Colonic mucosa (tissue), 4 donors: ENCODE measurements at regions not wholly inside any gene's neighbourhood (a gene's known extent, or its start where the extent isn't known, plus 50 kb on each side); places are given as distances from the start of the nearest gene placed in this dataset.
"Not testable (repeated sequence)": the region's sequence is repeated elsewhere in the genome, so short reads cannot be mapped to it uniquely, and the experiment has no call there.

Experiments
- DNase-seq: peaks from one replicate; pipeline ENCODE4 v3.0.0-alpha.2; 2020
- H3K27ac ChIP-seq: fragments of 200-600 bp; one replicate; pipeline ENCODE4 v1.8.0; 2021
- H3K27me3 ChIP-seq: fragments of 200-600 bp; one replicate; pipeline ENCODE4 v1.8.0; 2021
- H3K36me3 ChIP-seq: fragments of 200-600 bp; one replicate; pipeline ENCODE4 v1.8.0; 2021
- H3K4me1 ChIP-seq: fragments of 200-600 bp; one replicate; pipeline ENCODE4 v1.8.0; 2021; ENCODE audit warnings: mild to moderate bottlenecking
- H3K4me3 ChIP-seq: fragments of 200-600 bp; one replicate; pipeline ENCODE4 v1.8.0; 2021
- H3K9ac ChIP-seq, 2 donors: one replicate each; pipeline ENCODE4 v1.7.0; 2013; ENCODE audit warnings: control low read depth in 2 of 2, low read depth in 2 of 2, low read length in 2 of 2
- H3K9me3 ChIP-seq: fragments of 200-600 bp; one replicate; pipeline ENCODE4 v1.8.0; 2021
- intact Hi-C: fragments of 100-400 bp; cut with DNase I; formaldehyde crosslinking; loops from one replicate; pipeline ENCODE4 v1.14.1; 2022
- TF ChIP-seq, protein P1 (sequence below): fragments of 200-600 bp; IDR thresholded peaks from one replicate; pipeline ENCODE4 v1.8.0; 2022; ENCODE audit warnings: antibody characterized with exemption, mild to moderate bottlenecking
- donor health status: healthy.
- donor health status: DM: no; HTN: no; CAD: no.
- donor health status: DM: no; HTN: no; CAD: no.

- Histone ChIP-seq H3K27me3 (no peaks in the 10 kb centered on the region), H3K9me3 (no peaks in the 10 kb centered on the region), H3K9ac (no peak overlapping the region), H3K4me3 (no peak overlapping the region), H3K4me1 (no peaks in the 10 kb centered on the region), H3K36me3 (no peaks in the 10 kb centered on the region), H3K27ac (no peak overlapping the region)
- intact Hi-C loops = no loop called here
- TF ChIP-seq, protein P1, sequence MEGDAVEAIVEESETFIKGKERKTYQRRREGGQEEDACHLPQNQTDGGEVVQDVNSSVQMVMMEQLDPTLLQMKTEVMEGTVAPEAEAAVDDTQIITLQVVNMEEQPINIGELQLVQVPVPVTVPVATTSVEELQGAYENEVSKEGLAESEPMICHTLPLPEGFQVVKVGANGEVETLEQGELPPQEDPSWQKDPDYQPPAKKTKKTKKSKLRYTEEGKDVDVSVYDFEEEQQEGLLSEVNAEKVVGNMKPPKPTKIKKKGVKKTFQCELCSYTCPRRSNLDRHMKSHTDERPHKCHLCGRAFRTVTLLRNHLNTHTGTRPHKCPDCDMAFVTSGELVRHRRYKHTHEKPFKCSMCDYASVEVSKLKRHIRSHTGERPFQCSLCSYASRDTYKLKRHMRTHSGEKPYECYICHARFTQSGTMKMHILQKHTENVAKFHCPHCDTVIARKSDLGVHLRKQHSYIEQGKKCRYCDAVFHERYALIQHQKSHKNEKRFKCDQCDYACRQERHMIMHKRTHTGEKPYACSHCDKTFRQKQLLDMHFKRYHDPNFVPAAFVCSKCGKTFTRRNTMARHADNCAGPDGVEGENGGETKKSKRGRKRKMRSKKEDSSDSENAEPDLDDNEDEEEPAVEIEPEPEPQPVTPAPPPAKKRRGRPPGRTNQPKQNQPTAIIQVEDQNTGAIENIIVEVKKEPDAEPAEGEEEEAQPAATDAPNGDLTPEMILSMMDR = no peak
- no peak for DNase-seq
Measured at GRCh38 chr14:29982171-29982570, 54.5 kb upstream of the PRKD1 start.

- Histone ChIP-seq H3K9ac (no peak overlapping the region), H3K27ac (no peak overlapping the region), H3K27me3 (no peaks in the 10 kb centered on the region), H3K9me3 (no peaks in the 10 kb centered on the region), H3K4me1 (no peaks in the 10 kb centered on the region), H3K4me3 (no peak overlapping the region), H3K36me3 (no peaks in the 10 kb centered on the region)
- no peak for DNase-seq
- intact Hi-C loops = no loop called here
- TF ChIP-seq, protein P1 = no peak
Measured at GRCh38 chr14:29982993-29983392, 55.3 kb upstream of the PRKD1 start.

GRCh38 chr14:29990344-29990857 is 62.8 kb upstream of the PRKD1 start:
- intact Hi-C loops, H3K9me3 ChIP-seq, DNase-seq, H3K27ac ChIP-seq, H3K4me1 ChIP-seq, H3K9ac ChIP-seq, H3K4me3 ChIP-seq, H3K27me3 ChIP-seq, H3K36me3 ChIP-seq: not testable (repeated sequence)

DNA sequence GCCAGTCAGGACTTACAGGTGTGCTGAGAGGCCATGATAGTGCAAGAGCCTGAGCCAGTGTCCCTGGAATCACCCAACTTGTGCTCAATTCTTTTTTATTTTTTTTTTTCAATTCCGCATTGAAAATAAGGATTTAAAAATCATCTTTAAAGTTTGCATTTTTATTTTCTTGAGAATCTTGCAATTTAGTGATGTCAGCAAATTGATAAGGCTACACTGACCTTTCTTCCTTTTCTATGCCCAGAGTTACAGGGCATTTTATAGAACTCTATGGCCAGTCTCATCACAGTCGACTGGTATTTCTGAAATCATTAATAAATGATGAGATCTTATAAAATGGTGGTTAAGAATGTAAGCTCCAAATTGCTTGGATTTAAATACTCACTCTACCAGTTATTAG is 63.3 kb upstream of the PRKD1 start:
- no peaks in the 10 kb centered on the region for H3K27me3 ChIP-seq
- no peaks in the 10 kb centered on the region for H3K9me3 ChIP-seq
- no peak overlapping the region for H3K27ac ChIP-seq
- intact Hi-C loops = no loop called here
- DNase-seq = no peak
- H3K9ac ChIP-seq = no peak overlapping the region
- H3K4me1 ChIP-seq = no peaks in the 10 kb centered on the region
- no peak overlapping the region for H3K4me3 ChIP-seq
- H3K36me3 ChIP-seq = no peaks in the 10 kb centered on the region
- TF ChIP-seq, protein P1 = no peak

DNA sequence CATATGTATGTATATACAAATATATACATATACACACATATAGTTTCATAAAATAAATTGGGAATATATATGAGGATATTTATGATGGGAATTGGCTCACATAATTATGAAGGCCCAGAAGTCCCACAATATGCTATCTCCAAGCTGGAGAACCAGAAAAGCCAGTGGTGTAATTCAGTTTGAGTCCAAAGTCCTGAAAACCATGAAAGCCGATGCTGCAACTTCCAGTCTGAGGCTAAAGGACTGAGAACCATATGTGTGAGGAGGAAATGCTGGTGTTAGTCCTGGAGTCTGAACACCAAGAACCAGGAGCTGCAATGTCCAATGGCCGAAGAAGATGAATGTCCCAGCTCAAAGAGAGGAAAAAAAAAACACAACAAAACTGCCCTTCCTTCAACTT is 65.5 kb upstream of the PRKD1 start:
- no peak for DNase-seq
- TF ChIP-seq, protein P1 = no peak

GRCh38 chr14:29999013-29999539 is 71.4 kb upstream of the PRKD1 start:
- Histone ChIP-seq H3K36me3 (no peaks in the 10 kb centered on the region), H3K27ac (no peak overlapping the region), H3K9me3 (no peaks in the 10 kb centered on the region), H3K4me1 (no peaks in the 10 kb centered on the region), H3K4me3 (no peak overlapping the region), H3K27me3 (no peaks in the 10 kb centered on the region), H3K9ac (no peak overlapping the region)
- intact Hi-C loops = no loop called here
- no peak for DNase-seq
- TF ChIP-seq, protein P1 = no peak

More for the DNA sequence above, 65.5 kb upstream of the PRKD1 start:
- Histone ChIP-seq H3K9me3 (no peaks in the 10 kb centered on the region), H3K9ac (no peak overlapping the region), H3K27ac (no peak overlapping the region), H3K4me3 (no peak overlapping the region), H3K36me3 (no peaks in the 10 kb centered on the region), H3K4me1 (no peaks in the 10 kb centered on the region), H3K27me3 (no peaks in the 10 kb centered on the region)
- intact Hi-C loops = no loop called here
